Right renal pelvis (tissue), 4 donors: ENCODE measurements at regions not wholly inside any gene's neighbourhood (a gene's known extent, or its start where the extent isn't known, plus 50 kb on each side); places are given as distances from the start of the nearest gene placed in this dataset.

ENCODE experiments used
- DNase-seq, 4 donors: peaks; one replicate each; pipeline ENCODE4 v3.0.0-alpha.2; 2013; ENCODE audit warnings: low read depth in 4 of 4, low spot score in 3 of 4, missing footprints in 1 of 4

GRCh38 chr10:83346266-83346910 is 792.9 kb upstream of the GHITM start:
- DNase-seq: no peak

DNA sequence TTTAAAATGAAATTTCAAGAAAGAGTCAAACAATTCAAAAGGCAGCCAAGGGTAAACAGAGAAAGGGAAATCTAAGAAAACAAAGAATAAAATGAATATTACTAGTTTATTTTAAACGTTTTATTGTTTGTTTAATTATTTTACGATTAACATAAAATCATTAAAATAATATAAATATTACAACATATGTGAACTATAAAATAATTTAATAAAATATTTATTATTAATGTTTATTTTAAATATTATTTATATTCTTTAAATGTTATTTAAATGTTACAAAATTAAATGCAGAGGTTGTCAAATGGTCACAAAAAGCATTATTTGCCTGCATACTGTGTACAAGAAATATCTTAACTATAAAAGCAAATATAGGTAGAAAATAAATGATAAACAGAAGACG is 786.7 kb upstream of the GHITM start:
- no peak for DNase-seq

GRCh38 chr10:83354456-83354855 is 784.9 kb upstream of the GHITM start:
- no peak for DNase-seq

- no peak for DNase-seq
Measured at GRCh38 chr10:83357004-83357403, 782.3 kb upstream of the GHITM start.

- no peak for DNase-seq
Measured at GRCh38 chr10:83357627-83358026, 781.7 kb upstream of the GHITM start.

DNA sequence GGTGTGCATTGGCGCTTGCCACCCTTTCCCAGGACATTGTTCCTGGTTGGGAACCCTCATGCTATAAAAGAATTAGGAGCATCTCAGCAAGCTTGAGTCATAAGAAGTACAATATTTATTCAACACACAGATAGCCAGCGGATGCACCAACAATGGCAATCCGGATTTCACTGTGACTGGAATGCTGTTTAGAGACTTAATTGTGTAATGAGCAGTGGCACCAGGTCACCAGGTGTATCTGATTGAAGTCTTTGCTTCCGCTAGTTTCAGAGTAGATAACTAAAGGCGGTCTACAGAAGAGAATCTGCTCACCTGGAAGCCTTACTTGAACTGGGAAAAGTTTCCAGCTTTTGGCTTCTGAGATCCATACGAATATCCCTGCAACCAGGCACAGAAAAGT is 772.3 kb upstream of the GHITM start:
- no peak for DNase-seq

GRCh38 chr10:83371696-83372490 is 767.4 kb upstream of the GHITM start:
- DNase-seq: no peak

- no peak for DNase-seq
Measured at GRCh38 chr10:83372646-83373045, 766.7 kb upstream of the GHITM start.

DNA sequence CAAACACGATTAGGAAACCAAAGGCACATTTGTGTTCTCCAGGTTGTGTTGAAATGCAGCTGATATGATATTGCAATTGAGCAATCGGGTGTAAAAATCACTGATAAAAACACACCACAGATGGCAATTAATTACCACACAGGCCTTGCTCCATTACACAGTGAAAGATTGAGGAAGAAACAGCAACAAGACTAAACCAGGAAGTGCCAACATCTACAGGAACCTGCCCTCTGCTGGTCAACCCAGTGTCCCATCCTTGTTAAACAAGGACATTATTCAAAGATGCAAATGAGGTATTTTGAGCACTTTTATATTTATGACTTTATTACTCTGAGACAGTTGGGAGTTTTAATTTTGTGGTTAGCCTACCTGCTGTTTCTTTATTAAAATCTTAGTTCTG is 765.6 kb upstream of the GHITM start:
- DNase-seq: peak in 2 of 4 donors; percentile 3 to 5

DNA sequence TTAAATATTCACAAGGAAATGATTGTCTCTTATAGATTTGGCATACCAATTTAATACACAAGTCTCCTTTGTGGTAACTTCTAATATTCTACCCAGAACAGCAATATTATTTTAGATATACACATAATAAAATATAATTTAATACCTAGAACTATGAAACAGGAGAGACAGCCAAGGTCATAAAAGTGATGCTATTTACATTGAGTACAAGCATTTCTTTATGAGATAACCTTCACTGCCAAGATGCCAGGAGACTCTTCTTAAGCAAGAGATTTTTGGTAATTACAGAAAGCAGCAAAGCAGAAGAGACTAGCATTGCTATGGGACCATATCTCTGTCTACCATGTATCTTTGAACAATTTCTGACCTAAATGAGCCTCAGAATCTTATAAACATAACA is 764.6 kb upstream of the GHITM start:
- no peak for DNase-seq

DNA sequence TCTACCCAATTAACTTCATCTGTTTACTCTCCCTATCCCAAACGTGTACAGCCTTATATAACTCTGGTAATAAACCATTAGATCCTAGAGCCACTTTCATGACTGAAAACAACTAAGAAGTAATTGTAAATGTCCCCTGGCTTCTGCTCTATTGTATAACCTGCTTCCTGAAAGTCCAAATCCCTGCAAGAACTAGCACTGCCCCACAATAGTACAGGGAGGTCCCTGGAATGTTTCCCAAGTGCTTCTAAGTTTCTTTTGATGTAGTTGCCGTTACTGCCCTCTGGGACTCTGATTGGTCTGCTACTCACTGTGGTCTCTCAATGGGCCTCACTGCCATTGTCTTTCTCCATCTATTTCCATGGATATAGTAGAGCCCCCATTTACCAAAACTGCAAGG is 764.0 kb upstream of the GHITM start:
- DNase-seq: no peak

GRCh38 chr10:83397806-83398205 is 741.5 kb upstream of the GHITM start:
- no peak for DNase-seq

- DNase-seq: no peak
Measured at GRCh38 chr10:83410570-83410969, 728.7 kb upstream of the GHITM start.

- no peak for DNase-seq
Measured at GRCh38 chr10:83425306-83425705, 714.0 kb upstream of the GHITM start.

GRCh38 chr10:83427101-83427500 is 712.2 kb upstream of the GHITM start:
- DNase-seq: no peak

- peak in 2 of 4 donors; percentile 3 to 10 for DNase-seq
Measured at GRCh38 chr10:83432261-83433045, 706.9 kb upstream of the GHITM start.

- DNase-seq: no peak
Measured at GRCh38 chr10:83433705-83434104, 705.6 kb upstream of the GHITM start.

DNA sequence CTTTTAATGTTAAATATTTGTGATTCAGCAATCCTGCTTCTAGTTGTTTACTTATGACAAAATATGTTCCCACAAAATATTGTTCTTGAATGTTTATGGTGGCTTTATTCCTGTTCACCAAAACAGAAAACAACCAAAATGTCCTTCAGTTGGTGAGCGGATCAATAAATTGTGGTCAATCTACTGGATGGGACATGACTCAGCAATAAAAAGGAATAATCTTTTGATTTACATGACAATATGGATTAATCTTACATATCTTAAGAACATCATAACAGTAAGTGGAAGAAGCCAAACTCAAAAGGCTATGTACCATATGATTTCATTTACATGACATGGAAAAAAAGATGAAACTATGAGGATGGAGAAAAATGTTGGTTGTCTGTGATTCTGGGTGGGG is 691.3 kb upstream of the GHITM start:
- no peak for DNase-seq

- no peak for DNase-seq
Measured at GRCh38 chr10:83458611-83459010, 680.7 kb upstream of the GHITM start.

DNA sequence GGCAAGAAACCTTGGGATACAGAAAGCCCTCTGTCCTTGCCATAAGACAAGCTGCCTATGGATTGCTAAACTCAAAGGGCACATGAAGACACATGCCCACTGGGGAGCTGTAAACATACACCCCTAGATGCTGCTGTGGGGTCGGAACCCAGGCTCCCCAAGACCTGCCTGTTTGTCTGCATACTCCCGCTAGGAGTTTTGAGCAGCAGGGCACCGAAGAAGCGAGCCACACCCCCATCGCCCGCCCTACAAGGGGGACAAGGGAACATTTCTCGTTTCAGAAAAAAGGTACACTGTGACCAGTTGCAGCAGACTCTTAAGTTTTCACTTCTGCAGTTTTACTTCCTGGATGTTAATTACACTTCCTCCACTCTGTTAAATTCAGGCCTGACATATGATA is 680.2 kb upstream of the GHITM start:
- DNase-seq: no peak

DNA sequence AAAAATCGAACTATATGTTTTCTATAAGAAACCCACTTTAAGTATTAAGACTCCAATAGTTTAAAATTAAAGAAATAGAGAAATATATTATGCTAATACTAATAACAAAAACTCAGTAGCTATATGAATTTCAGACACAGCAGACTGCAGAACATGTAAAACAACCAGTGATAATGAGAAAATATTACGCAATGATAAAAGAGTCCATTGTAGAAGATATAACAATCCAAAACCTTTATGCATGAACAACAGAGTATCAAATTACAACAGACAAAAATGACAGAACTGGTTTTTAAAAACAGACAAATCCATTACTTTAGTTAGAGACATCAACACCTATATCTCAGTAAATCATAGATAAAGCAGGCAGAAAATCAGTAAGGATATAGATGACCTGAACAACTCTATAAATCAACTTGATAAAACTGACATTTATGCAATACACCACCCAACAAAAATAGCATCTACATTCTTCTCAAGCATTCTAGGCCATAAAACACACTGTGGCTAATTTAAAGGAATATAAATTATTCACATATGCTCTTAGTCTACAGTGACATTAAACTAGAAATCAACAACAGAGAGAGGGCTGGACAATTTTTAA is 669.5 kb upstream of the GHITM start:
- DNase-seq: no peak
